OCI-LY3 (cell line): ENCODE measurements at regions not wholly inside any gene's neighbourhood (a gene's known extent, or its start where the extent isn't known, plus 50 kb on each side); places are given as distances from the start of the nearest gene placed in this dataset.

Experiments
- H2AFZ ChIP-seq: fragments of 200-600, 300-600 bp; shearing (Covaris generic); 2 replicates; pipeline ENCODE4 v1.6.0; 2014; ENCODE audit warnings: antibody characterized with exemption, low read depth, low read length
- H3K27ac ChIP-seq: fragments of 200-600, 300-600 bp; sonication (generic); 2 replicates; pipeline ENCODE4 v1.5.1; 2014; ENCODE audit warnings: mild to moderate bottlenecking, low read length, moderate library complexity, mixed read lengths
- H3K27me3 ChIP-seq: fragments of 200-600, 300-600 bp; sonication (generic); 2 replicates; pipeline ENCODE4 v1.6.1; 2014; ENCODE audit warnings: low read depth, low read length, mixed read lengths
- H3K36me3 ChIP-seq: fragments of 200-600, 300-600 bp; sonication (generic); replicated peaks from 2 replicates; pipeline ENCODE3; 2014; ENCODE audit warnings: low read depth, low read length, mixed read lengths
- H3K4me1 ChIP-seq: fragments of 300-600, 200-600 bp; sonication (generic); 2 replicates; pipeline ENCODE4 v1.6.1; 2014; ENCODE audit warnings: low read length, mixed read lengths
- H3K4me2 ChIP-seq: fragments of 200-600, 300-600 bp; sonication (generic); 2 replicates; pipeline ENCODE4 v1.6.1; 2014; ENCODE audit warnings: low read length, mixed read lengths
- H3K4me3 ChIP-seq: fragments of 300-600, 200-600 bp; sonication (generic); 2 replicates; pipeline ENCODE4 v1.5.1; 2014; ENCODE audit warnings: antibody characterized with exemption, mild to moderate bottlenecking, low read length, moderate library complexity
- H3K79me2 ChIP-seq: fragments of 300-600, 200-600 bp; shearing (Covaris generic); 2 replicates; pipeline ENCODE4 v1.6.1; 2014; ENCODE audit warnings: mild to moderate bottlenecking, low read length, mixed read lengths
- H3K9ac ChIP-seq: fragments of 300-600, 200-600 bp; shearing (Covaris generic); 2 replicates; pipeline ENCODE4 v1.6.0; 2014; ENCODE audit warnings: mild to moderate bottlenecking, low read length, moderate library complexity
- H3K9me3 ChIP-seq: fragments of 200-600, 300-600 bp; shearing (Covaris generic); 2 replicates; pipeline ENCODE4 v1.6.1; 2014; ENCODE audit warnings: low read length, mixed read lengths; ENCODE audit not compliant: insufficient read depth
- H4K20me1 ChIP-seq: fragments of 200-600, 300-600 bp; sonication (generic); 2 replicates; pipeline ENCODE4 v1.6.1; 2016; ENCODE audit warnings: low read length, mixed read lengths; ENCODE audit not compliant: insufficient read depth
- EZH2phosphoT487 ChIP-seq: fragments of 200-600 bp; shearing (Covaris generic); IDR thresholded peaks from 2 replicates; pipeline ENCODE4 v1.6.1; 2018; ENCODE audit warnings: antibody characterized with exemption, mixed run types, low read depth
- TF ChIP-seq, protein P1 (sequence below): fragments of 200-600, 300-600 bp; sonication (generic); IDR thresholded peaks from 2 replicates; pipeline ENCODE4 v1.5.1; 2014; ENCODE audit warnings: antibody characterized with exemption, low read length, low read depth

DNA sequence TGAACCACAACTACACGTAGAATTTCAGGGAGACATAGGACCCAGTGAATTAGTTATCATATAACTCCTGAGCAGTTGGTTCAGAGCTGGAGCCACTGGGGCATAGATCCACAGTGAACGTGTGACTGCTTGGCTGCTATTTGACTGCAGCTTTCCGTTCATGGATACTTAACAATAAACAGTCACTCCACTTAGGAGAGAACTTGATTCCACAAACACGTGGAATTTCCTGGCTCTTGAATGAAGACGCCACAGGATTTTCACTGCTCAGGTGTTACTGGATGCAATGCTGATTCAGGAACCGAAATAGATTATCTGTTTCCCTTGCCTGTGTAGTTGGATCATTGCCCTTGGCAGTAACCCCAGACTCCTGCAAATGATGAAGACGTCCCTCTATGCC, 679.1 kb upstream of the ZEB2 start:
- Histone ChIP-seq H3K27ac (no peak overlapping the region), H3K4me3 (no peak overlapping the region), H4K20me1 (no peaks in the 10 kb centered on the region), H3K9me3 (no peaks in the 10 kb centered on the region), H3K9ac (no peak overlapping the region), H3K79me2 (no peaks in the 10 kb centered on the region), H3K27me3 (no peaks in the 10 kb centered on the region), H3K4me1 (no peaks in the 10 kb centered on the region), H3K36me3 (no peaks in the 10 kb centered on the region), H2AFZ (no peak overlapping the region), H3K4me2 (peak overlapping the region; percentile 6; the same call in 1 of the 2 replicates)
- TF ChIP-seq EZH2phosphoT487, result no peak
- TF ChIP-seq, protein P1, sequence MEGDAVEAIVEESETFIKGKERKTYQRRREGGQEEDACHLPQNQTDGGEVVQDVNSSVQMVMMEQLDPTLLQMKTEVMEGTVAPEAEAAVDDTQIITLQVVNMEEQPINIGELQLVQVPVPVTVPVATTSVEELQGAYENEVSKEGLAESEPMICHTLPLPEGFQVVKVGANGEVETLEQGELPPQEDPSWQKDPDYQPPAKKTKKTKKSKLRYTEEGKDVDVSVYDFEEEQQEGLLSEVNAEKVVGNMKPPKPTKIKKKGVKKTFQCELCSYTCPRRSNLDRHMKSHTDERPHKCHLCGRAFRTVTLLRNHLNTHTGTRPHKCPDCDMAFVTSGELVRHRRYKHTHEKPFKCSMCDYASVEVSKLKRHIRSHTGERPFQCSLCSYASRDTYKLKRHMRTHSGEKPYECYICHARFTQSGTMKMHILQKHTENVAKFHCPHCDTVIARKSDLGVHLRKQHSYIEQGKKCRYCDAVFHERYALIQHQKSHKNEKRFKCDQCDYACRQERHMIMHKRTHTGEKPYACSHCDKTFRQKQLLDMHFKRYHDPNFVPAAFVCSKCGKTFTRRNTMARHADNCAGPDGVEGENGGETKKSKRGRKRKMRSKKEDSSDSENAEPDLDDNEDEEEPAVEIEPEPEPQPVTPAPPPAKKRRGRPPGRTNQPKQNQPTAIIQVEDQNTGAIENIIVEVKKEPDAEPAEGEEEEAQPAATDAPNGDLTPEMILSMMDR, result no peak

DNA sequence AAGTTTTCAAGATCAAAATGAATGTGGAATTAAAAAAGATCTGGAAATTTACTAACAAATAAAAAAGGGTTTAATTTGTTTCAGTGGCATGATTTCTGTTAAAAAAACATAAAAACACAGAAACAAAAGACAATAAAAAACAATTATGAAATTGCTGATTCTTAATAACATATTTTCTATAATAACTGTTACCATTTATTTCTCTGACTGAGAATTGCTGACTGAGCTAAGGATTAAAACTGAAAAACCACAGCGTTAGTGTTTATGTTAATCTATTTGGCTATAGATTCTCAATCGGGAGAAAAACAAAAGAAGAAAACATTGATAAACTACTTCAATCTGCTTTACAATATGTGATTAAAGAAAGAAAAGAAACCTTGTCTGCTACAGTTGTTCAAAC, 678.6 kb upstream of the ZEB2 start:
- H3K4me2 ChIP-seq, result peak overlapping the region; percentile 6; the same call in 1 of the 2 replicates
- no peaks in the 10 kb centered on the region for H3K27me3 ChIP-seq
- TF ChIP-seq, protein P1, result no peak
- TF ChIP-seq EZH2phosphoT487, result no peak
- no peaks in the 10 kb centered on the region for H3K79me2 ChIP-seq
- H3K36me3 ChIP-seq, result no peaks in the 10 kb centered on the region
- H3K9me3 ChIP-seq, result no peaks in the 10 kb centered on the region
- no peak overlapping the region for H2AFZ ChIP-seq
- no peak overlapping the region for H3K27ac ChIP-seq
- no peak overlapping the region for H3K9ac ChIP-seq
- H3K4me1 ChIP-seq, result no peaks in the 10 kb centered on the region
- no peak overlapping the region for H3K4me3 ChIP-seq
- no peaks in the 10 kb centered on the region for H4K20me1 ChIP-seq

DNA sequence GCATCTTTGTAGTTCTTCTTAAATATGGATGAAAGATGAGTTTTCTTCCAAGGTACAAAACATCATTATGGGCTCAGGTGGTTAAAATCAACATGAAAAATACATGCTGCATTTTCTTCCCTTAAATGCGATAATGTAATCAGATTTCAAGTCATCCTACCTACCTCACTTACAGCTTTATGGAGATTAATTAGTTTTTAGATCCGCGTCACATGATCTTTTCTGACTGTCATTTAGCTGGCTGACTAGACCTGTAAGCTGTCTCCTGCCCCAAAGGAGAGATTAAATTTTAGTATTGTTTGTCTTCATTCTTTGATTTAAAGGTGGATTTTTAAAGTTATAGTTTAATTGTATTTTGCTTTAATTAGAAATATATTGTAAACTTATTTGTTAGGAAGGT, 678.0 kb upstream of the ZEB2 start:
- Histone ChIP-seq H4K20me1 (no peaks in the 10 kb centered on the region), H3K4me2 (no peak overlapping the region)

DNA sequence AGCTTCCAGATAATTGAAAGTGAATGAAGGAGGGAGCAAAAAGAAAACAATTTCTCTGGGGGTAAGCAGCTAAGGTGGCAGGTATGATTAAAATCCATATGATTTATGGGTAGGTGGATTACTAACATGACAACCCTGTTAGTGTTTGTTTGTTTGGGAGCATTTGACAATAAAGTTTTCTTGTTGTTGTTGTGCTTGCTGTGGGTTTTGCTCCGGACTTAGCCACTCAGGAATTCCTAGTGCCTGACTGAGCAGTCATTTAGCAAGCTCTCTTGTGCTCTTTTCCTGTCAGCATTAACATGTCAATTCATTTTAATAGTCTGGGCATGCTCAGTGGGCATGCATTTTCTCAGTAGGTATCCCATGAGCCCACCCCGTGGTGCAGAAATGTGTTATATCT, 674.8 kb upstream of the ZEB2 start:
- Histone ChIP-seq H3K4me1 (peaks cover 8% of the 10 kb centered on the region), H2AFZ (no peak overlapping the region), H3K36me3 (no peaks in the 10 kb centered on the region), H3K9ac (no peak overlapping the region), H3K4me2 (no peak overlapping the region), H3K79me2 (no peaks in the 10 kb centered on the region), H4K20me1 (no peaks in the 10 kb centered on the region), H3K9me3 (no peaks in the 10 kb centered on the region), H3K27me3 (no peaks in the 10 kb centered on the region), H3K4me3 (no peak overlapping the region), H3K27ac (no peak overlapping the region)
- TF ChIP-seq, protein P1, result no peak
- no peak for TF ChIP-seq EZH2phosphoT487

More for the DNA sequence above, 678.0 kb upstream of the ZEB2 start:
- Histone ChIP-seq H3K79me2 (no peaks in the 10 kb centered on the region), H3K9me3 (no peaks in the 10 kb centered on the region), H3K36me3 (no peaks in the 10 kb centered on the region), H3K4me1 (no peaks in the 10 kb centered on the region), H3K27ac (no peak overlapping the region), H3K27me3 (no peaks in the 10 kb centered on the region), H3K4me3 (no peak overlapping the region), H2AFZ (no peak overlapping the region), H3K9ac (no peak overlapping the region)
- TF ChIP-seq EZH2phosphoT487, result no peak
- TF ChIP-seq, protein P1, result no peak
